HUES48 (cell line): ENCODE measurements at regions not wholly inside any gene's neighbourhood (a gene's known extent, or its start where the extent isn't known, plus 50 kb on each side); places are given as distances from the start of the nearest gene placed in this dataset.

Source experiments
- H3K27ac ChIP-seq: one replicate; pipeline ENCODE4 v1.7.0; 2013; ENCODE audit warnings: low read depth, low read length, inconsistent platforms
- H3K27me3 ChIP-seq: 2 replicates; pipeline ENCODE4 v1.6.1; 2013; ENCODE audit warnings: mild to moderate bottlenecking, low read length; ENCODE audit not compliant: control insufficient read depth, insufficient read depth
- H3K36me3 ChIP-seq: 2 replicates; pipeline ENCODE4 v1.6.1; 2013; ENCODE audit warnings: low read length; ENCODE audit not compliant: control insufficient read depth, insufficient read depth
- H3K4me1 ChIP-seq: 2 replicates; pipeline ENCODE4 v1.6.1; 2013; ENCODE audit warnings: mild to moderate bottlenecking, low read length; ENCODE audit not compliant: control insufficient read depth, insufficient read depth
- H3K4me3 ChIP-seq: 2 replicates; pipeline ENCODE4 v1.5.1; 2013; ENCODE audit warnings: mild to moderate bottlenecking, low read depth, low read length
- H3K9ac ChIP-seq: 2 replicates; pipeline ENCODE4 v1.6.1; 2013; ENCODE audit warnings: mild to moderate bottlenecking, low read depth, low read length, moderate library complexity
- H3K9me3 ChIP-seq: 2 replicates; pipeline ENCODE4 v1.6.1; 2013; ENCODE audit warnings: low read length; ENCODE audit not compliant: control insufficient read depth, insufficient read depth

DNA sequence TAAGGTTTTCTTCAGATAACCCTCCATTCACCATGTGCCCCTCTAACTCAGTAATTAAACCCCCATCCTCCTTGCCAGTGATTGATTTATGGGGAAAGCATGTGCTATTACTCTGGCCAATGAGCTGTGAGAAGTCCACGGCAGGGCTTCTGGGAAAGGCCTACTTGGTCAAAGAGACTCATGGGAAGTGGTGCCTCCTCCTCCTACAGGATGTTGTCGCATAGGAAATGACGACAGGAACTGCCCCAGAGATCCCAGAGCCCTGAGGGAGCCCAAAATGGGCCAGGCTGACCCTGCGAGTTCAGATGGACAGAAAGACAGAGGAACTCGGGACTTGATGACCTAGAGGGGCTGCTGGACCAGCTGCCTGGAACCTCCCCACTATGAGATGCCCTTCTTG lies 938.1 kb upstream of the TMEM132C start:
- Histone ChIP-seq H3K27ac (no peak overlapping the region), H3K9ac (no peak overlapping the region), H3K4me3 (no peak overlapping the region), H3K36me3 (no peaks in the 10 kb centered on the region), H3K9me3 (no peaks in the 10 kb centered on the region; the same call in 1 of the 2 replicates), H3K27me3 (no peaks in the 10 kb centered on the region), H3K4me1 (no peaks in the 10 kb centered on the region)

DNA sequence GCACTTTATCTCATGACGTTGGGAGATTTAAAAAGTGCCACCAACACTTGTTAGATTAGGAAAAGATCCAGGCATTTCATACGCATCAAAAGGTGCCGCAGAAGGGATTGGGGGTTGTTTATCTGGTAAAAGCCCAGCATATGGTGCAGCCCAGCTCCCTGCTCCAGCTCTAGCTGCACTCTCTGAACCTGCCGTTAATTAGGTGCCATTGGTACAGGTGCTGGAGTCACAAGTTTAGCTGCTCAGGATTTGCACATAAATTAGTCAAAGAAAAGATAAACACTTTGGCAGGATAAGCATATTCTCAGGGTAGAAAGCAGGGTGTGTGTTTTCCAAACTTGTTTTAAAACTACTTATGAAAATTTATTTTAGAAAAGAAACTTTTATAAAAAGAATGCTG lies 932.6 kb upstream of the TMEM132C start:
- no peak overlapping the region for H3K27ac ChIP-seq
- H3K36me3 ChIP-seq: no peaks in the 10 kb centered on the region
- H3K4me3 ChIP-seq: no peak overlapping the region
- H3K9ac ChIP-seq: no peak overlapping the region
- H3K9me3 ChIP-seq: no peaks in the 10 kb centered on the region; the same call in 1 of the 2 replicates
- no peaks in the 10 kb centered on the region for H3K27me3 ChIP-seq
- H3K4me1 ChIP-seq: peaks cover 5% of the 10 kb centered on the region; the same call in 1 of the 2 replicates

DNA sequence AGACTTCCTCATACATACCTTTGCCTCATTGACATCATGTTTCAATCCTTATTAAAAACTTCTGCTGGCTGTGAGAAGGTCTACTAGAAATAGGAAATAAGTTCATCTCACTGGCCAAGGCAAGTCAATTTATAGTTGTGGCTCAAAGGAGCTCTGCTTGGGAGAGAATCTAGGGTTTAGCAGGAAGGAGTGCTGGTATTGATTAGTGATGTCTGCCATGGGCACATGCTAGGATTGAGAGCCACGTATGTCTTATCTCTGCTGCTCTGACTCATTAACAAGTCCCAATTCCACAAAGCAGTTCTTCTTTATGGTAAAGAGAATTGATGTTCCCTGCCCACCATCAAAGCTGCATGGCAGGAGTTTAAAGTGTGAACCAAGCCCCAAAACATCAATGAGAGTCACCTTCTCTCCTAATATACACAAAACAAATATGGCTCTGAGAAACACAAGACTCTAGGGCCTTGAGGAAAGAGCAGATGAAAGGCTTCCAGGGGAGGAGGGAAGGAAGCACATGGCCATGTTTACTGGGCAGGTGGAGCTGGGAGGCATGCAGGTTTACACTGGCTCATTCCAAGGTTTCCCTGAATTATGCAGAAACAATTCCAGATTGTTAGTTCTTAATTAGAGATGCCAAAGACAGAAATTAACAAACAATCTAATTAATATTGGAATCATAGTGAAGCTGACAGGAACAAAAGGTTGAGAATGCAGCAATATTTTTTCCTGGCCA lies 931.9 kb upstream of the TMEM132C start:
- Histone ChIP-seq H3K27ac (no peak overlapping the region), H3K9ac (no peak overlapping the region), H3K36me3 (no peaks in the 10 kb centered on the region), H3K9me3 (no peaks in the 10 kb centered on the region; the same call in 1 of the 2 replicates), H3K4me1 (peaks cover 5% of the 10 kb centered on the region; the same call in 1 of the 2 replicates), H3K27me3 (no peaks in the 10 kb centered on the region), H3K4me3 (no peak overlapping the region)

DNA sequence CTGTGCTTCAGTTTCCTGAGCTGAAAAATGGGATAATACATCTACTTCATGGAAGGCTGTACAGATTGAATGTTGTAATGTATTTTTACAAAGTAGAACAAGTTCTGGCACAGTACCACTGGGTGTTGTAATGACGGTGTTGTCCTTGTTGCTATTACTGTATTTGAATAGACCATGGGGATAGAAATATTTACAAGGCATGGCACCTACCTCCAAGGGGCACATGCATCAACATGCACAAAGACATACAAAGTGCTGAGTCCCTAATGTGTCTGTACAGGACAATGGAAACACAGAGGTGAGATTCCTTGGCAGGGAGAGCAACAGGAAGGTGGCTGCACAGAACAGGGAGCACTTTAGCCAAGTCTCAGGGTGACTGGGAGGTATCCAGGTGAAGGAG lies 930.6 kb upstream of the TMEM132C start:
- Histone ChIP-seq H3K4me3 (no peak overlapping the region), H3K27ac (no peak overlapping the region), H3K9ac (no peak overlapping the region), H3K27me3 (no peaks in the 10 kb centered on the region), H3K9me3 (no peaks in the 10 kb centered on the region; the same call in 1 of the 2 replicates), H3K36me3 (no peaks in the 10 kb centered on the region), H3K4me1 (peaks cover 5% of the 10 kb centered on the region; the same call in 1 of the 2 replicates)

DNA sequence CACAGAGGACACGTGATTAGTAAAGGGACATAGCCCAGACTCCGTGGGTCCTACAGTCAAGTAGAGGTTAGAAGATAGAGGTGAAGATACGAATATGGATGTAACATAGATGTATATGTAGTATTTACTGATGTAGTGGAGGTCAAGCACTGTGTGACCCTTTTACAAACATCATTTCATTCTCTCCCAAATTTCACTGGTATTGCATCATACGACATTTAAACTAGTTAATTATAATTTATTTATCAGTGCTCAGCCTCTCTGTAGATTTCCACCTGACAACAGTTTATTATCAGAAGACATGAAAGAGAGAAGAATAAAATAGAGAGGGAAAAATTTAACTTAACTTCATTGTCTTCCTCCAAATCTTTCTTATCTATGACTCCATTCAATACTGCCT lies 927.9 kb upstream of the TMEM132C start:
- Histone ChIP-seq H3K9ac (no peak overlapping the region), H3K4me1 (peaks cover 5% of the 10 kb centered on the region; the same call in 1 of the 2 replicates), H3K36me3 (no peaks in the 10 kb centered on the region), H3K4me3 (no peak overlapping the region), H3K9me3 (peaks cover 2% of the 10 kb centered on the region; the same call in 1 of the 2 replicates), H3K27me3 (no peaks in the 10 kb centered on the region), H3K27ac (no peak overlapping the region)

DNA sequence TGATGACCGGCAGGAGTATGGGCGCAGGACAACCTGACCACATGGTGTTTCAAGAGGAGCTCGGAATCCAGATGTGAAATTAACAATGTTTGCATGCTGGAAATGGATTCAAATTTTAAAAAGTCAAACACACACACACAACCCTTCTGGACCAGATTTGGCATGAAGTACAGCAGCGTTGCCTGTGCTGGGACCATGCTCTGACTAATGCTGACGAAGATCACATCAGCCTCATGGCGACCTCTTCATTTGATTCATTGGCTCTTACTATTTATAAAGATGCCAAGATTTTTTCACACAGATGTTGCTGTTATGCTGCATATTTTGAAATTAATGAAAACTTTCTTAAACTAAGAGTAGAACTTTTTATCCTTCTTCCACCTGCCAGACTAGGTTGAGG lies 926.6 kb upstream of the TMEM132C start:
- Histone ChIP-seq H3K4me1 (no peaks in the 10 kb centered on the region), H3K27ac (no peak overlapping the region), H3K4me3 (no peak overlapping the region), H3K27me3 (no peaks in the 10 kb centered on the region), H3K36me3 (no peaks in the 10 kb centered on the region), H3K9me3 (peaks cover 7% of the 10 kb centered on the region; the same call in 1 of the 2 replicates), H3K9ac (no peak overlapping the region)

DNA sequence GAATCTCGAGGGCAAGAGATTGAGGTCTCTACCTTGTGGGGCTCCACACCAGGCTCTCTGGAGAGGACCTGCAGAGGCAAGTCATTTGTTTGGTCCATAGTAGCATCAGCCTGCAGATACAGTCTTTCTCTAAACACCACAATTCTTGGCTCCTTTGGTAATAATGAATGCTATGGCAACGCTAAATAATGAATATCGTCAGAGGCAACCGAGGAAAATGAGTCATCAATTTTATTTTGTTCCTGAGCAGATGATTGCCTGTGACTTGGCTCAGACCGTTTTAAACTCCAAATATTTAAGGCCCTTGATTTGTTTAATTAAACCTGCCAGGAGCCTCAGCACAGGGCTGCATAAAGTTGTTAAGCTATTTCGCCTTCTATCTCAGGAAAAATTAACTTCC lies 924.1 kb upstream of the TMEM132C start:
- no peaks in the 10 kb centered on the region for H3K36me3 ChIP-seq
- H3K4me1 ChIP-seq: no peaks in the 10 kb centered on the region
- H3K4me3 ChIP-seq: no peak overlapping the region
- H3K9me3 ChIP-seq: peaks cover 12% of the 10 kb centered on the region; the same call in 1 of the 2 replicates
- H3K27ac ChIP-seq: no peak overlapping the region
- H3K9ac ChIP-seq: no peak overlapping the region
- no peaks in the 10 kb centered on the region for H3K27me3 ChIP-seq

DNA sequence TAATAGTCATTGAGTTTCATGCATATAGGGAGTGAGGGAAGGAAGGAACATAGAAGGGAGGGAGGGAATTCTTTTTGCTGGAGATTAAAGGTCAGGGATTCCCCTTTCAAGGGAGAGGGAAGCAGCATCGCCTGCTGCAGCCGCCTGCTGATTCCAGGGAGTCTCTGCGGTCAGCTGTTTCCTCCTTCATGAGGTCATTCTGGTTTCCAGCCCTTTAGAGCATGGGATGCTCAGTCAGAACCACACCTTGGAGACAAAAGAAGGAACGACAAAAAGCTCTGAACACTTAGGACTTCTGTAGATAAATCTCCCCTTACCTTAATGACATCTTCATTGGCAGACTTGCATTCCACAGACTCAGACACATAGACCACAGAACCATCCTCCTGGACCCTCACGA lies 923.0 kb upstream of the TMEM132C start:
- H3K27ac ChIP-seq: no peak overlapping the region
- no peaks in the 10 kb centered on the region for H3K4me1 ChIP-seq
- H3K9ac ChIP-seq: no peak overlapping the region
- peaks cover 13% of the 10 kb centered on the region; the same call in 1 of the 2 replicates for H3K9me3 ChIP-seq
- H3K27me3 ChIP-seq: no peaks in the 10 kb centered on the region
- no peaks in the 10 kb centered on the region for H3K36me3 ChIP-seq
- H3K4me3 ChIP-seq: no peak overlapping the region

DNA sequence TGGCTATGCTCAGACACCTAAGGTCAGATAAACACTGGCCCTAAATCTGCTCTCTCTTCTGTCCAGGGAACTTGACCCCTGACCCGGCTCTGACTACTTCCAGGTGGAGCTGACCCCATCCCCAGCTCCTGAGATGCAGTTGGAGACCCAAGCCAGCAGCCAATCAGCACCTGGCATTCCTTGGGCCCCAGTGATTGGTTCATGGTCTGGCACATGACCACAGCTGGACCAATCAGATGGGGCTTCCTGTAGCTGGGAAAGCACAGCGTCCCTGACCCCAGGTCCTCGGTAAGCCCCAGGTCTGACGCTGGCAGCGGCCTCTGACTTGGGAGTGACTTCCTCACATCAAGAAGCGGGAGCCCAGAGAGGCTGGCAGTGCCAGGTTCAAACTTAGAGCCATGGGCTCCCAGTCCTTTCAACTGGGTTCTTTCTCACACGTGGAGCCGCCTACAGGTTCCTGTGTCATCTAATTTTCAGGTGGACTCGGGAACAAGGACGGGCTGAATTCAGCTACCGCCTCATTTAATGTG lies 915.4 kb upstream of the TMEM132C start:
- Histone ChIP-seq H3K4me3 (no peak overlapping the region), H3K9me3 (0 out of 2 replicates have a peak, but pooled peaks cover 6% of the 10 kb centered on the region), H3K27ac (no peak overlapping the region), H3K27me3 (no peaks in the 10 kb centered on the region), H3K9ac (no peak overlapping the region), H3K36me3 (no peaks in the 10 kb centered on the region), H3K4me1 (no peaks in the 10 kb centered on the region)

DNA sequence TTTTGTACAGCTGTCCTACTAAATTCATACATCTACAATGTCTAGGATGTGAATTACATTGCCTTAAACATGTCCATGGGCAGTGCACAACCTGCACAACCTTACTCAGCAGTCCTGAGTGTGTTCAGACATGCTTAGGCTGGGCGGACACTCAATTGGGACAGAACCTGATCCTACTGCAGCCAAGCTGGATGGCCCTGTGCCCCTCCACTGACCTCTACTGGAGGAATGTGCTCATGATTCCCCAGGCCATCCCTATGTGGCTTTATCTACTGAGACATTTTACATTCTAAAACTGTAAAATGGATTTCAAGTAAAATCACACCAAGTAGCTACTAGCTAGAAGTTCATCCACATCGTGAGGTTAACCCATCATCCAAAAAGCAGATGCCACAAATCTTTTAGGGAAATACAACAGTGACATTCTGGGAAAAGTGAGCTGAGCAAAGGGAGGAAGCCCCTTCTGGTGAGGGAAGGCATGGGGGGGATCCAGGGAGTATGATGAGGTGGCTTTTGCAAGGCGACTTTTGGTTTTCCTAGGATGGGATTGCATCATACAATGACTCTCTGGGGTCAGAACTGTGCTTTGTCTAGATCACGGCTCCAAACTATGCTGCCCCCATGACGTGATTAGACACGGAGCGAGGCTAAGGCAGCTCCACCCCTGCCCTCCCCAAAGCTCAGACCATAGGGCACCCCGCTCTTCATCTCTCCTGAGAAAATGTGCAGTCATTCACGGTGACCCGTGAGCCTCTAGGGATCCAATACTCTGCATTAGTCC lies 911.7 kb upstream of the TMEM132C start:
- Histone ChIP-seq H3K4me3 (no peak overlapping the region), H3K27ac (no peak overlapping the region), H3K9me3 (no peaks in the 10 kb centered on the region), H3K4me1 (no peaks in the 10 kb centered on the region), H3K9ac (no peak overlapping the region), H3K27me3 (no peaks in the 10 kb centered on the region), H3K36me3 (no peaks in the 10 kb centered on the region)

DNA sequence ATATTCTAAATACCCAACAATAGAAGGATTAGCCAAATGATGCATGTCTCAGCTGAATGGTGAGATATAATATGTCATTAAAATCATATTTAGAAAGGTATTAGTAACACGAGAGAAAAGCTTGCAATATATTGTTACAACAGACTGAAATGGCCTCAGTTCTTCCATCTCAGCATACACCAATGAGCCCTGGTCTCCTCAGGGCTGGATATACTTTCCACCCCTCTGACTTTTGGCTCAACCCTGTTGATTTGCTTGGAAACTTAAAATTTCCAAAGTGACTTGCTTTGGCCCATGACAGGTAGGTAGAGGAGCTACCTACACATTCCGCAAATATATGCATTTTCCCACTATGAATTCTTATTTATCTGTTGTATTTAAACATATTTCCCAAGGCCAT lies 908.1 kb upstream of the TMEM132C start:
- H3K4me3 ChIP-seq: no peak overlapping the region
- H3K9me3 ChIP-seq: no peaks in the 10 kb centered on the region
- H3K4me1 ChIP-seq: no peaks in the 10 kb centered on the region
- H3K27me3 ChIP-seq: no peaks in the 10 kb centered on the region
- no peak overlapping the region for H3K9ac ChIP-seq
- no peak overlapping the region for H3K27ac ChIP-seq
- H3K36me3 ChIP-seq: no peaks in the 10 kb centered on the region
